NT2/D1 (cell line): ENCODE measurements at regions not wholly inside any gene's neighbourhood (a gene's known extent, or its start where the extent isn't known, plus 50 kb on each side); places are given as distances from the start of the nearest gene placed in this dataset.

Experiments used
- DNase-seq: peaks from one replicate; pipeline ENCODE4 v3.0.0-alpha.2; 2011; ENCODE audit warnings: low read depth, low spot score
- H3K27me3 ChIP-seq: 2 replicates; pipeline ENCODE4 v1.6.0; 2011; ENCODE audit warnings: mild to moderate bottlenecking; ENCODE audit not compliant: insufficient read length, insufficient read depth
- H3K36me3 ChIP-seq: 2 replicates; pipeline ENCODE4 v1.6.1; 2011; ENCODE audit warnings: mild to moderate bottlenecking, low read length, mixed read lengths; ENCODE audit not compliant: insufficient read depth, insufficient read length
- H3K4me1 ChIP-seq: 2 replicates; pipeline ENCODE4 v1.5.1; 2011; ENCODE audit not compliant: insufficient read depth, insufficient read length
- H3K4me3 ChIP-seq: 2 replicates; pipeline ENCODE4 v1.5.1; 2011; ENCODE audit warnings: low read depth; ENCODE audit not compliant: insufficient read length
- H3K9ac ChIP-seq: 2 replicates; pipeline ENCODE4 v1.6.0; 2011; ENCODE audit warnings: low read depth; ENCODE audit not compliant: insufficient read length
- H3K9me3 ChIP-seq: 2 replicates; pipeline ENCODE4 v1.5.1; 2011; ENCODE audit warnings: mild to moderate bottlenecking, low read length; ENCODE audit not compliant: insufficient read depth
- SUZ12 ChIP-seq: IDR thresholded peaks from 2 replicates; pipeline ENCODE4 v1.6.1; 2011; ENCODE audit not compliant: insufficient read length, insufficient read depth; ENCODE audit errors: extremely low read depth
- YY1 ChIP-seq: IDR thresholded peaks from 2 replicates; pipeline ENCODE4 v1.6.1; 2011; ENCODE audit not compliant: insufficient read length, insufficient read depth
- ZNF274 ChIP-seq: IDR thresholded peaks from 2 replicates; pipeline ENCODE4 v1.6.1; 2011; ENCODE audit warnings: mild to moderate bottlenecking, low read depth, low read length

GRCh38 chr2:239544143-239544917 lies 143.5 kb upstream of the HDAC4 start:
- H3K9ac ChIP-seq: no peak overlapping the region
- TF ChIP-seq YY1 (no peak), ZNF274 (no peak)
- no peak overlapping the region for H3K4me3 ChIP-seq
- DNase-seq: no peak
- H3K36me3 ChIP-seq: no peaks in the 10 kb centered on the region
- peaks cover 2% of the 10 kb centered on the region for H3K4me1 ChIP-seq
- no peaks in the 10 kb centered on the region for H3K9me3 ChIP-seq
- H3K27me3 ChIP-seq: peaks cover 3% of the 10 kb centered on the region

- DNase-seq: no peak
- Histone ChIP-seq H3K4me3 (no peak overlapping the region), H3K36me3 (no peaks in the 10 kb centered on the region), H3K9ac (no peak overlapping the region), H3K9me3 (no peaks in the 10 kb centered on the region), H3K4me1 (no peaks in the 10 kb centered on the region), H3K27me3 (peaks cover 2% of the 10 kb centered on the region)
- TF ChIP-seq ZNF274 (no peak), SUZ12 (no peak), YY1 (no peak)
Observed at GRCh38 chr2:239543702-239544101, 142.9 kb upstream of the HDAC4 start.

DNA sequence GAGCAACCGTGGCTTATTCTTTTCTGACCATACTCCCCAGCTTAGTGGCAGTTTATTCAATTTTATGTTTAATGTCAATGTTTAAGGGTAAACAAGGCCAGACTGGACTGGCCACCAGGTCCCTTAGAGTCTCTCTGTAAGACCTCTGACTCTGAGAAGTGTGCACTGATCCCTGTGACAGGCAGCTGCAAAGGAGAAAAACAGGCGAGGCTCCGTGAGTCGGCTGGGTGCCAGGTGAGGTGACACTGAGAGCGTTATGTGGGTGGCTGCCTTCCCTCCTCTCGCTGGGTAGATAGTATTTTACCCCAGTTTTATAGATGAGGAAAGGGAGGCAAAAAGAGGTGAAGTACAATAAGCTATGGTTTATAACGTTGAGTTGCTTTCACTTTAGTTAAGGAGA lies 139.4 kb upstream of the HDAC4 start:
- no peaks in the 10 kb centered on the region for H3K4me1 ChIP-seq
- H3K9ac ChIP-seq: no peak overlapping the region
- H3K27me3 ChIP-seq: peaks cover 2% of the 10 kb centered on the region
- TF ChIP-seq ZNF274 (no peak), YY1 (no peak), SUZ12 (no peak)
- DNase-seq: no peak
- no peak overlapping the region for H3K4me3 ChIP-seq
- H3K9me3 ChIP-seq: no peaks in the 10 kb centered on the region
- H3K36me3 ChIP-seq: no peaks in the 10 kb centered on the region

GRCh38 chr2:239539776-239540100 lies 138.9 kb upstream of the HDAC4 start:
- no peak overlapping the region for H3K9ac ChIP-seq
- H3K27me3 ChIP-seq: peaks cover 2% of the 10 kb centered on the region
- no peaks in the 10 kb centered on the region for H3K4me1 ChIP-seq
- H3K36me3 ChIP-seq: no peaks in the 10 kb centered on the region
- no peak overlapping the region for H3K4me3 ChIP-seq
- DNase-seq: no peak
- TF ChIP-seq SUZ12 (no peak), YY1 (no peak), ZNF274 (no peak)
- H3K9me3 ChIP-seq: no peaks in the 10 kb centered on the region

- Histone ChIP-seq H3K4me1 (no peaks in the 10 kb centered on the region), H3K9ac (no peak overlapping the region), H3K27me3 (no peaks in the 10 kb centered on the region), H3K9me3 (no peaks in the 10 kb centered on the region), H3K4me3 (no peak overlapping the region), H3K36me3 (no peaks in the 10 kb centered on the region)
- DNase-seq: no peak
- TF ChIP-seq ZNF274 (no peak), SUZ12 (no peak), YY1 (no peak)
Observed at GRCh38 chr2:239539083-239539775, 138.4 kb upstream of the HDAC4 start.

DNA sequence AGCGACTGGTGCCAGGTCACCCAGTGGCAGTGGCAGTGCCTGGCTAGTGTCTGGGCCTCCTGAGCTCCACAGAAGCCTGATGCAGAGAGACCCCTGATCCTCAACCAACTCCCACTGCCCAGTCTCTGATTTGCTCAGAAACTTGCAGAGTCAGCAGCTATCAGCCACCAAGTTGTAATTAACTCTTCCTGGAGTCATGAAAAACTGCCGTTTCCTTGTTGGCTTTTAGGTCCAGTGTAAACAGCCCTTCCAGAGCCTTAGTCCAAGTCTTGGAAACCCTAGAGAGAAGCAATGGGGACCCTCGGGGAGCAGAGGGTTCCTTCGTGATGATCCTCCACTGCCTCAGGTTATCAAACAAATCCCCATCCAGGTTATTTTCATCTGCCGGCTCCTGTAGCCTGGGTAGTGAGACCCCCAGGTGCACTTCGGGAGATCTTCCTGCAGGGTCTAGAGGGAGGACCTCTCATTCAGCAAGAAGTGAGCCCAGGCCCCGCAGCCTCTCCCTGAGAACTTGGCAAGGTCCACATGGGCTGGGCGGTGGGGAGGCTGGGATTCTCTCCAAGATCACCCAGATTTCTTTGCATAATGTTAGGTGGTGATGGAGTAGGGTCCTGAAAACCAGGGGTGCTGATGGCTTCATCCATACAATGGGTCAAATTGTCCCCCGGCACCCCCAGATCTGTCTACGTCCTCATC lies 137.7 kb upstream of the HDAC4 start:
- no peak for DNase-seq
- no peaks in the 10 kb centered on the region for H3K9me3 ChIP-seq
- H3K4me3 ChIP-seq: no peak overlapping the region
- no peaks in the 10 kb centered on the region for H3K36me3 ChIP-seq
- no peak for TF ChIP-seq YY1
- no peak for TF ChIP-seq ZNF274
- TF ChIP-seq SUZ12: no peak
- no peaks in the 10 kb centered on the region for H3K27me3 ChIP-seq
- H3K4me1 ChIP-seq: no peaks in the 10 kb centered on the region
- no peak overlapping the region for H3K9ac ChIP-seq
